HG02610 (cell line): ENCODE measurements at regions not wholly inside any gene's neighbourhood (a gene's known extent, or its start where the extent isn't known, plus 50 kb on each side); places are given as distances from the start of the nearest gene placed in this dataset.
"Not testable (repeated sequence)": the region's sequence is repeated elsewhere in the genome, so short reads cannot be mapped to it uniquely, and the experiment has no call there.

ENCODE experiments used
- ATAC-seq: cut with Tn5 transposase; IDR thresholded peaks from one replicate; pipeline ENCODE4 v1.9.1; 2021; ENCODE audit warnings: mild to moderate bottlenecking, moderate library complexity; ENCODE audit not compliant: unreplicated experiment

DNA sequence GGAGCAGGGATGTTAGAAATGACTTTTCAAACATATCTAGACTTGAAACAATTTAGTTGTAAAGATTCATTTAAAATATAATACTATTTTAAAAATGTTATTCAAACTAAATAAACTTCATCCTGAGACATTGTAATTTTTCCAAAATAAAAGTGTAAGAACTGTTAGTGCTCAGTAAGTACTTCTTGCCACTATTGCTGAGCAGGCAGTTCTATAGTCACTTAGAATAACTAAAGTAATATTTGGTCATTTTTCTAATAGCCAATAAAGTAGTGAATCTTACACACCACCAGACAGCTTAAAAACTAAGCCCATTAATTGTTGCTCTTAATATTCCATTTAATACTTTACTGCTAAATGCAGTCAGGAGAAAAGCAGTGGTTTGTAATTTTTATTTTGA is 1120.0 kb upstream of the CDH10 start:
- ATAC-seq, result no peak

DNA sequence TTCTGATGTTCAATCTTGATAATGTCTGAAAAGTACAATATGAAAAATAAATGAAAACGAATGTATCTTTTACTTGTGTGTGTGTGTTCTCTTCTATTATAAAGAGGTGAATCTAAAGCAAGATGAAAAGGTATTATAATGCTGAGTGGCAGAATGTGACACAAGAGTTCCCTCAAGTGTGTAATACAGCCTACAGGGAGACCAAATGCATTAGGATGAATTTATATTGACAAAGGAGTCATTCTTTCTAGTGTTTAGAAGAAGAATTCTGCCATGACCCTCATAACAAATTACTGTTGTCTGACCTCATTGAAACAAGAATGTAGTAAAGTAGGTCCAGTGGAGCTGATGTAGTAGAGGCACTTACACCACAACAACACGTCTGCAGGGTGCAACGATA is 1119.0 kb upstream of the CDH10 start:
- no peak for ATAC-seq

DNA sequence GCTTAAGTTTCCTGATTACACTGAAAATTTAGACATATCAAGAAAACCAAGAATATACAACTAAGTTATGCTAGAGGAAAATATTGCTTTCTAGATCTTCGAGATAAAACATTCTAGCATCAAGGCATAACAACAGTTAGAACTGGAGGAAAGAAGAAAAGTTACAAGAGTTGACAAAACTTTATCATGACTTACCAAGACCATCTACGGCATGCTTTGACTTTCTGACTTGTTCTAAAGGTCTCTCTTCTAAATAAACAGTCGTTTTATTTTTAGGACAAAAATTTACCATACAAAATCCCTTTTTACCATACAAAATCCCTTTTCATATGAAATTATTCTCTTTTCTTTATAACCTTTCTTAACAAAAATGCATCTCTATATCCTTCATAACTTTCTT is 1110.1 kb upstream of the CDH10 start:
- no peak for ATAC-seq

DNA sequence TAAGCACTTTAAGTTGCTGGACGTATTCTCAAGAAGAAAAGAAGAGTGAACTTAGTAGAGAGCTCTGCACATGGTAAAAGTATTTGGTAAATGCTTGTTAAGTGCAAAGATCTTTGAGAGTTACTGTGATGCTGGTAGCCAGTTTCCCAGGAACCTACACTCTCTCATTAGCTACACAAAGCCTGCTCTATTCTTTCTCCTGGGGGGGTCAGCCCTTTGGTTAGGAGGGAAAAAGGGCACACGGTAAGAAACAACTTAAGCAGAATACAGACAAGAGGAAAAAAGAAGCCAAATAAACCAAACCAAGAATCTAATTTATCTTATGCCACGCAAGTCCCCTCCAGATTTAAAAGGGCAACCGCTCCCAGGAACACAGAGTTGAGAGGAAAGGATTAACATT is 1100.1 kb upstream of the CDH10 start:
- no peak for ATAC-seq

DNA sequence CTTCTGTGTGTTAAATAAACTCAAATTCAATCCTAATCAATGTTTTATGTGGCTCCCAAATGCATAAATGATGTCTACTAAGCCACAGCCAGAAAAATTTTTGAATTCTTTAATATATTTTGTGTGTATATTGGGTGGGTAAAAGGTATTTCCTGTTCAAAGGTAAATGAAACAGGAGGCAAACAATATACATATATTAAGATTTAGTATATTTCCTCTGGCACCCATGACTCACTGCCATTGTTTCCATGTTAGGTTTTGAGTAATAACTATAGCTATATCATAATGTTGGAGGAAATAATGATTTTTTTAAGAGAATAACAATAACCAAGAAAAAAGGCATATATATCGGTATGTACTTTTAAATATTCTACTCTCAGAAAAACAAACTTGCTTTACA is 1071.9 kb upstream of the CDH10 start:
- no peak for ATAC-seq

DNA sequence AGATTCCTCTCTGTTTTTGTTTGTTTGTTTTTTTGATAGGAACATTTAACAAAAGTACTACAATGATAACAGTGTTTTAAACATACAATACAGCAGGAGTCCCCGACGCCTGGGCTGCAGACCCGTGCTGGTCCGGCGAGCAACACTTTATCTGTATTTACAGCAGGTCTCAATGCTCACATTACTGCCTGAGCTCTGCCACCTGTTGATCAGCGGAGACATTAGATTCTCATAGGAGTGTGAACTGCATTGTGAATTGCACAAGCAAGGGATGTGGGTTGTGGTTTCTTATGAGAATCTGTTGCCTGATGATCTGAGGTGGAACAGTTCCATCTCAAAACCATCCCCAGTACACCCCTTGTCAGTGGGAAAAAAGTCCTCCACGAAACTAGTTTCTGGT is 1068.5 kb upstream of the CDH10 start:
- ATAC-seq, result peak; percentile 89

DNA sequence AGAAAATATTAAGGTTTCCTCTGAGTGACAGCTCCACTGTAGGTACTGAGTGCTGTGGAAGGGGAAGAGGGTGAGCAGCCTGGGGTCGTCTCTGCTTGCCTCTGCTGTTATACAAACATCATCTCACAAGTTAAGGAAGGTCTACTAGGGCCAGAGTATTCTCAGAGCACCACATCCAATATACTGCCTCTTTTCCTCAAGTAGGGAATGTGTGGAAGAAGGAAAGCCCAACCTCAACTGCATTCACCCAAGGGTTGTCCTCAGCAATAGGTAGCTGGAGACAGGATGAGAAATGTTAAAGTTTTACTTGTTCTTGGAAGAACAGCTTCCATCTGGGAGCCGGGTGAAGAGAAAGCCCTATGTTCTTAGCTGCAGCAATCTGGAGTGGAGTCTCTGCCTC is 1062.3 kb upstream of the CDH10 start:
- ATAC-seq, result no peak

DNA sequence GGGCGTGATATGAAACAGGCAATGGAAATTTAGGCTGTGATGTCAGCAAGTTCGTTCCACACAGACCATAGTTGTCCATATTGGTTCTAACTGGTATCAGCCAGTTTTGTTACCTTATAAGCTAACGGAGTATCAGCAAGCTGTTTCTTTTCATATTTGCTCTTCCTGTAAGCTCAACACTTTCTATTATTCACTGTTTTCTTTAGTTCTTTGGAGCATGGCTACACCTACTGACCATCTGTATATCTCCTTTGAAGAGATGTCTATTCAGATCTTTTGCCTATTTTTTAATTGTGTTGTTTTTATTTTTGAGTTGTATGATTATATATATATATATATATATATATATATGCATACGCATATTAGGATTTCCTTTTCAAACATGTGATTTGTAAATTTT is 1057.2 kb upstream of the CDH10 start:
- ATAC-seq, result no peak

DNA sequence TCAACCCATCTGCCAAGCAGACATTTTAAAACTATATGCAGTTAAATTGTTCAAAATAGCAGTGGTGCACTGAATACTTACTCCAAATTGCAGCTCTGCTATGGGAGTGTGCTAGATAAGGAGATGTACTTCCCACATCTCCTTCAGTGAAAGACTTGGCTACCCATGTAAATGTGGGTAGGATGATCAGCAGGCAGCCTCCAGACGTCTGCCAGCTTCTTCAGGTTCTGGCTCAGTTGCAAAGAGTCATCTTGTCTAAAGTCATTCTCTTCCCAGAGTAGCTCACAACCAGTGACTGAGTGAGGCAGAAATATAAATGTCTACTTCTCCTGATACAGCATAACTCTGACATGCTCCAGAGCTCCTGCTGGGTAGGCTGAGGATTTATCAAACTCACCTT is 1050.0 kb upstream of the CDH10 start:
- no peak for ATAC-seq

DNA sequence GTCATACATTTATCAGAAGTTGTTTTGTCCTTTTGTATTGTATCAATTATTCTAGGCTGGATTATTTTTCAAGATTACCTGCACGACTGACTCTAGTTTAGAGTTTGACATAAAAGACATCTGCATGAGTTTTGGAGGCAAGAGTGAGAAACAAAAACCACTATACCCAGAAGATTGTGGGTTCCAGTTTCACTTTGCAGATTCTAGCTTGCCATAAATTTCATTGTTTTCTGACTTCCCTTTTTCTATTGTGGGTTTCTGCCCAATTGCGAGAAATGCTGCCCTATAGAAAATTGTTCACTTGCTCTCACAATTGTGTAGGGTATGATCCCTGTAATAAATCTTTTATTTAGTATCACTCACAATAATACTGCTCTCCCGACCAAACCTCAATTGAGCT is 1043.4 kb upstream of the CDH10 start:
- peak; percentile 87 for ATAC-seq

DNA sequence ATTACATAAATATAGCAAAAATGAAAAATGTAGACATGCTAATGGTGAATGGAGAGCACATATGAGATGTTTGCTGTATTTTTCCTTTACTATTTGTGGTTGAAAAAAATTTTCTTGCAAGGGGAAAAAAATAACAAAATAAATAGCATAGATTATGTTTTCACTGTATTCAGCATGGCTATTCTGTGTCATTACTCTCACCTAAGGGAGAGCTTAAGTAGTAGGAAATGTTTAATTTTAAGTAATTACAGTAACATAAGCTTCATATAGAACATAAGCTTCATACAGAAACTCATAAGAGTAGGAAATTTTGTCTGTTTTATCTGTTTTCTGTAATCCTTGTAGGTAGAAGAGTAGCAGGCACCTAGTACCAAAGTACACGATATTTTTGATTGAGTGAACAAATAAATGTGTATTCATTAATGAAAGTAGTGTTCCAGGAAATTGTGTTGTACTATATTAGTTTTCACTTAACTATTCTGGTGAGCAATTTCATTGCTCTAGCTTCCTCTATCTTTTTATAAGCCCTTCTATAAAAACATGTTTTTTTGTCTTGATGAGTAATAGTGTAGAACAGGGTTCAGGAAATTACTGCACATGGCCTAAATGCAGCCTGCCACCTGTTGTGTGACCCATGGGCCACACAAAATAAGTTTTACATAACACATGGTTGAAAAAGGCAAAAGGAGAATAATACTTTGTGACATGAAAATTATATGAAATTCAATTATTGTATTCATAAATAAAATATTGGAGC is 1025.0 kb upstream of the CDH10 start:
- ATAC-seq, result no peak

DNA sequence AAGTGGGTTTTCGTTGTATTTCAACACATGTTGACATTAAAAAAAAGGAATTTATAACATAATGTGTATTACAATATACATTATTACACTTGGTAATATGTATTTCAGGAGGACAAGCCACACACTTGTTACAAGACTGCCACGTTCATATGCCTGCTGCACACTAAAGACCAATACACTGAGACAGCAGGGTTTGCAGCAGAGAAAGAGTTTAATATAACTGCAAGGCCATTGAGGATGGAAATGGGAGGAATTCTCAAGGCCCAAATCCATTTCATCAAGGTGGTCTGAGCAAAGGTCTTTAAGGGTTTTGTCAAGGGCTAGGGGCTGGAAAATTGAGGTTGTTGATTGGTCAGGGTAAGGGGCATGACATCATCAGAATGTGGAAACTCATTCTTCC is 1017.8 kb upstream of the CDH10 start:
- no peak for ATAC-seq

DNA sequence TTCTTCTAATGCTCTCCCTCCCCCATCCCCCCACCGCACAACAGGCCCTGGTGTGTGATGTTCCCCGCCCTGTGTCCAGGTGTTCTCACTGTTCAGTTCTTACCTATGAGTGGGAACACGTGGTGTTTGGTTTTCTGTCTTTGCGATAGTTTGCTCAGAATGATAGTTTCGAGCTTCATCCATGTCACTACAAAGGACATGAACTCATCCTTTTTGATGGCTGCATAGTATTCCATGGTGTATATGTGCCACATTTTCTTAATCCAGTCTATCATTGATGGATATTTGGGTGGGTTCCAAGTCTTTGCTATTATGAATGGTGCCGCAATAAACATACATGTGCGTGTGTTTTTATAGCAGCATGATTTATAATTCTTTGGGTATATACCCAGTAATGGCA is 1005.5 kb upstream of the CDH10 start:
- not testable (repeated sequence) for ATAC-seq

DNA sequence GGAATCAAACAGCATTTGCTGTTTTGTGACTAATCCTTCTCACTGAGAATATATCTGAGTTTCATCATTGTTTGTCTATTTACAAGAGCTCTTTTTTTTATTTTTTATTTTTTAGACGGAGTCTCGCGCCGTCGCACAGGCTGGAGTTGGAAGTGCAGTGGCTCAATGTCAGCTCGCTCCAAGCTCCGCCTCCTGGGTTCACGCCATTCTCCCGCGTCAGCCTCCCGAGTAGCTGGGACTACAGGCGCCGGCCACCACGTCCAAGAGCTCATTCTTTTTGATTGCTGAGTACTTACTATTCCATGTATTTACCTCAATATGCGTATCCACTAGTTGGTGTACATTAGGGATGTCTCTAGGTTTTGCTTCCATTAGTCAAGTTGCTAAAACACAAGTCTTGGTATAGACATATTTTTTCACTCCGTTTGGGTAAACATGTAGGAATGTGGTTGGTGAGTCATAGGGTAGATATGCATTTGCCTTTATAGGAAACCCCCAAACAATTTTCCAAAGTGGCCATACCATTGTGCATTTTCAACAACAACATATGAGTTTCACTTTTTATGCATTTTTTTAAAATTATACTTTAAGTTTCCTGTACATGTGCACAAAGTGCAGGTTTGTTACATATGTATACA is 1005.0 kb upstream of the CDH10 start:
- no peak for ATAC-seq

DNA sequence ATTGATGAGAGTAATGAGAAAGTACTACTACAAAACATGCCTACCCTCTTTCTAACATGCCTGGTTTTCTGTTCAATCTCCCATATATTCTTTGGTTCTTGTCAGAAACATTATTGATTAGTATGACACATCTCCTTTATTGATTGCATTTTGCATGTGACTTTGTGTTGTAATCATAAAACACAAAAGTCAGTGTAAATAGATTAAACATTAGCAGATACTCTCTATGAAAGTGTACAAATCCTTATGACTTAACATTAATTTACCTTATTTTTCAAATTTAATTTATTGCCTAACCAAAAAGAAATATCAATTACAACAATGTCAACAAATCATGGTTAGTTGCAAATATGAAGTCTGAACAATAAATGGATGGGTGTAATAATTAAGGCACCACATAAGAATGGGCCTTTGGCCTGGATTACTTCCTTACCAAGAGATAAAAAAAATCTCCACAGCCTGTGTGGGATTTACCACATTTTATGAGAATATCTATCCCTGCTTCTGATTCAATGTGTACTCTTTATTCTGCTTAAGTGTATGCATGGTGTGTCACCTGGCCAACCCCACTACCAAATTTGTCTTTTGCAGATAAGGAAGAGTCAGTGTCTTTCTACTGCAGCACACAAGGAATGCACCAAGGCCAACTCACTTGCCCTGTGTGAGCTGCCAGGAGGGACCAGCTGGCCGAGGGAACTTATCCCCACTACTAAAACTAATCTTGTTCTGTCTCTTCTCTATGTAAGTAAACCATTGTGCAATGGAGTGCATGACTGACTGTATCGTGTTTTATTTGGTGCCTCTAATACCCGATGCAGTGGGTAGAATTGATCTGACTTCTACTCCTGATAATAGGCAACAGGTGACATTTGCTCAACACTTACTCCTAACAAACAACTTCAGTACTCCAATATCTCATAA is 1001.9 kb upstream of the CDH10 start:
- no peak for ATAC-seq

DNA sequence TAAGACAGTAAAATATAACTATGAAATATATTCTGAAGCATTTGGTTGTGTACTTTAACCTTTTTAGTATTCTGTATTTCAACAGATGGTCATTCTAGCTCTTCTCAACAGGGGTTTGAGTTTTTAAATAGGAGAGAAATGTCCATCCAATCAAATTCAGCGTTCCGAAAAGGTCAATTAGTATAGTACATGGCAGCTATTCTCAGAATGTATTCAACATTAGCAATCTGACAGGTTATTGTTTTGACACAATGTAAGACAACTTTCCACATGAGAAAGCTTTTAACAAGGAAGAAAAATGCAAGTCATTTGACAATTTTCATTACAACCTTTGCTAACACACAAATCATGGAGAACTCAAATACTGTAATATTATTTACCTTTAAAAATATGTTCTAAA is 996.3 kb upstream of the CDH10 start:
- ATAC-seq, result no peak

DNA sequence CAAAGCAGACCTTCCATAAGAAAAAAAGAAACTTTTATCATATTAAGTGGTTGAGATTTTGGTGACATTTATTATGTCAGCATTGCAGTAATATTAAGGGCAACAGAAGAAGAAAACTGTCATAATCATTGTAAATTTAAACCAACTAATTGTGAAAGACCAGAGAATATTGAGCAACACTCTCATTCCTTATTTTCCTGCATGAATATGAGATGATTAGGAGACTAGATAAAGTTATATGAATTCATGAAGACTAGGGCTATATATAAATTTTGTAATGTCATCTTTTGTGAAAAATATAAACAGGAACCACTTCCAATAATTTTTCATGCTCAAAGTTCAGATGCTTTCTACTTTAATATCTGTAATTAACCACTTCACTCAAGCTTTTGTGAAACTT is 974.5 kb upstream of the CDH10 start:
- ATAC-seq, result no peak

DNA sequence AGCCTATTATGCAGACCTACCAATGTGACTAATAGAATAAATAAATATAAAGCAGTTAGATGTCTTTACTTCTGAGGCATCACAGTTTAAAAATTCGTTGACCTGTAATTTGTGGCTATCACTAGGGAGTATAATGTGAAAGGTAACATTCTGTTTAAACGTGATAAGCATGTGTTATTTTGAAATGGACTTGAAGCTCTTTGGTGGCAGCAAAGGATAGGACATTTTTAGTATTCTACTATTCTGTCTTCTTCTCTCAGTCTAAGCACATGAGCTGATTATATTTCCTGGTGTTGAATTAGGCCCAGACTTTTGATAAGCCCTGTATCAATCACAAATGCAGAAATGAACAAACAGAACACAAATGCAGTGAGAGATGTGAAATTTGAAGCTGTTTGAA is 974.0 kb upstream of the CDH10 start:
- ATAC-seq, result no peak

DNA sequence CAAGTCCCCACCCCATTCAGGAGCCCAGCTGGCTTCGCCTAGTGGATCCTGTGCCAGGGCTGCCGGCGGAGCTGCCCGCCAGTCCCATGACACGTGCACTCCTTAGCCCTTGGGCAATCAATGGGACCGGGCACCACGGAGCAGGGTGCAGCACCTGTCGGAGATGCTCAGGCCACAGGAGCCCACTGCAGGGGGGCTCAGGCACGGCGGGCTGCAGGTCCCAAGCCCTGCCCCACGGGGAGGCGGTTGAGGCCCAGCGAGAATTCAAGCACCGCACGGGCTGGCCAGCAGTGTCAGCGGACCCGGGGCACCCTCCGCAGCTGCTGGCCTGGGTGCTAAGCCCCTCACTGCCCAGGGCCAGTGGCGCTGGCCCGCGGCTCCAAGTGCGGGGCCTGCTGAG is 969.7 kb upstream of the CDH10 start:
- ATAC-seq, result no peak

DNA sequence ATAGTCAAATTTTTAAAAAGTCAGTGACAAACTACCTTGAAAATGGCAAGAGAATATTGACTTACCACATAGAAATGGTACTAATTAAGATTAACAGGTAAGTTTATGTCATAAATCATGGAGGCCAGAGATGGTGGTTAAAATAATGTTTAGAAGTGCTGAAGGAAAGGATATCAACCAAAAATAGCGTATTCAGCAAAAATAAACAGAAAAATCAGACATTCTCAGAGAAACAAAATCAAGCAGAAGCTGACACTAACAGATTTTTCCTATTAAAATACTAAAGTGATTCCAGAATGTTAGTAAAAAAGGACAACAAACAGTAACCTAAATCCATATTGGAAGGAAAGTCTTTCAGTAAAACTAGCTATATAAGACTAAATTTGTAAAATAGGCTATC is 959.9 kb upstream of the CDH10 start:
- ATAC-seq, result no peak

DNA sequence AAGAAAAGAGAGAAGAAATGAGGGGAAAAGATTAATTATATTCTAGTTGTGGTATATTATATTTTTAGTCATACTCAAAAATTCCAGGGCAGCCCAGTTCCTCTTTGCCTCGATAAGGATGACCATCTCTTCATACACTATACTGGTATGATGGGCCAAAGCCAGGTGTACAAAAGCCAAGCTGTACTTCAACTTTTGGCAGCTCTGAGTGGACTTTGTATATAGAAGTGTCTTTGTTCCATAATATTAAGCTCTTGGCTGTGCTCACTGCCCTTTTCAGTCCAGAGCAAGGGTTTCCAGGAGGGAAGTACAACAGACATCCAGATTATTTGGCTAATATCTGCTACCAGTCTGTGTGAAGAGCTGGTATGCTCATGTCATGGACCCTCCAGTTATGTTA is 934.3 kb upstream of the CDH10 start:
- ATAC-seq, result no peak

DNA sequence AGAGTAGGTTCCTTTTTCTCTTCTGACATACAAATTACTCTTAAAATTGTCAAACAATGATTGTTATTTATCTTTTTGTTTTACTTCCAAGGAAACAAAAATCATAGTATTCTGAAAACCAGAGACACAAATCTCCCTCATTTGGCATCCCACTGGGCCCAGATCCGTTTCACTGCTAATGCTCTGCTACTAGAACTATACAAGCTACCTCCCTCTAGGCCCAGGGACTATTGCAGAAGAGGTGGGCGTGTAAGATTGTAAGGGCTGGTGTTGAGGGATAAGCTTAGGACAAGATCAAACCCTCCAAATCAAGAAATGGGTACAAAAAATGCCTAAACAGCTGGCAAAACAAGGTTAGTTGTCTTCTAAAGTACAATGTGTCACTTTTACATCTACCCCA is 928.9 kb upstream of the CDH10 start:
- no peak for ATAC-seq
